IMR-90 (cell line): ENCODE measurements at regions not wholly inside any gene's neighbourhood (a gene's known extent, or its start where the extent isn't known, plus 50 kb on each side); places are given as distances from the start of the nearest gene placed in this dataset.

Source experiments
- ATAC-seq: fragments of 200-7000 bp; cut with Tn5 transposase; 2 replicates; pipeline ENCODE4 v1.9.1; 2020; ENCODE audit warnings: low read depth, mild to moderate bottlenecking, moderate library complexity
- BruUV-seq: library from RNA; stranded (reverse); fragments of 400-500 nt; replicated peaks from 2 replicates; lab custom pipeline; 2021; lab: Mats Ljungman, UMichigan
- CTCF ChIA-PET: fragments of 300-600 bp; formaldehyde crosslinking; extraction: SDS; loops from one replicate; lab custom pipeline; 2021; ENCODE audit warnings: antibody characterized with exemption; lab: Yijun Ruan, JAX
- POLR2A ChIA-PET: fragments of 300-600 bp; sonication (Branson Sonifier 250); formaldehyde crosslinking; loops from one replicate; lab custom pipeline; 2022; ENCODE audit warnings: antibody characterized with exemption; ENCODE audit not compliant: unreplicated experiment; lab: Charles Lee
- DNase-seq: peaks from one replicate; pipeline ENCODE4 v3.0.0; 2013
- H2AFZ ChIP-seq: replicated peaks from 2 replicates; pipeline ENCODE3; 2013; ENCODE audit warnings: low read length, mild to moderate bottlenecking; ENCODE audit not compliant: poor library complexity
- H2AK5ac ChIP-seq: 2 replicates; pipeline ENCODE4 v1.6.1; 2013; ENCODE audit warnings: low read depth, low read length, inconsistent platforms
- H2AK9ac ChIP-seq: replicated peaks from 2 replicates; pipeline ENCODE3; 2013; ENCODE audit warnings: mild to moderate bottlenecking, low read depth, low read length, moderate library complexity; ENCODE audit not compliant: poor library complexity
- H2BK120ac ChIP-seq: 2 replicates; pipeline ENCODE4 v1.6.1; 2013; ENCODE audit warnings: low read depth, low read length, inconsistent platforms
- H2BK15ac ChIP-seq: 3 replicates; pipeline ENCODE4 v1.6.1; 2013; ENCODE audit warnings: low read depth, low read length, inconsistent platforms
- H2BK20ac ChIP-seq: 2 replicates; pipeline ENCODE4 v1.6.1; 2013; ENCODE audit warnings: low read depth, mild to moderate bottlenecking, inconsistent platforms, low read length, moderate library complexity
- H2BK5ac ChIP-seq: 2 replicates; pipeline ENCODE4 v1.6.1; 2013; ENCODE audit warnings: mild to moderate bottlenecking, low read depth, low read length, inconsistent platforms; ENCODE audit not compliant: poor library complexity, severe bottlenecking
- H3K14ac ChIP-seq: replicated peaks from 2 replicates; pipeline ENCODE4 v1.6.1; 2013; ENCODE audit warnings: low read depth, low read length, inconsistent platforms
- H3K18ac ChIP-seq: 2 replicates; pipeline ENCODE4 v1.6.1; 2013; ENCODE audit warnings: low read depth, low read length, control low read depth
- H3K23ac ChIP-seq: 2 replicates; pipeline ENCODE4 v1.6.1; 2013; ENCODE audit warnings: low read depth, low read length, inconsistent platforms
- H3K27ac ChIP-seq: 2 replicates; pipeline ENCODE4 v1.5.1; 2013; ENCODE audit warnings: mild to moderate bottlenecking, control low read depth, low read length; ENCODE audit not compliant: insufficient read depth
- H3K27me3 ChIP-seq: 2 replicates; pipeline ENCODE4 v1.6.1; 2013; ENCODE audit warnings: low read length; ENCODE audit not compliant: control insufficient read depth, insufficient read depth
- H3K36me3 ChIP-seq: 2 replicates; pipeline ENCODE4 v1.6.1; 2013; ENCODE audit warnings: low read length, mixed read lengths; ENCODE audit not compliant: control insufficient read depth, insufficient read depth
- H3K4ac ChIP-seq: 2 replicates; pipeline ENCODE4 v1.6.1; 2013; ENCODE audit warnings: low read depth, low read length, inconsistent platforms
- H3K4me1 ChIP-seq: 2 replicates; pipeline ENCODE4 v1.6.1; 2013; ENCODE audit warnings: low read length, mixed read lengths; ENCODE audit not compliant: control insufficient read depth, insufficient read depth
- H3K4me2 ChIP-seq: 2 replicates; pipeline ENCODE4 v1.6.1; 2013; ENCODE audit warnings: low read depth, mild to moderate bottlenecking, control low read depth, low read length, moderate library complexity
- H3K4me3 ChIP-seq: 2 replicates; pipeline ENCODE4 v1.5.1; 2013; ENCODE audit warnings: low read depth, mild to moderate bottlenecking, control low read depth, low read length, moderate library complexity; ENCODE audit not compliant: insufficient read depth
- H3K56ac ChIP-seq: 2 replicates; pipeline ENCODE4 v1.6.1; 2013; ENCODE audit warnings: low read length, inconsistent platforms; ENCODE audit not compliant: insufficient read depth; ENCODE audit errors: extremely low read depth
- H3K79me1 ChIP-seq, 2 experiments: 2 replicates each; pipeline ENCODE4 v1.6.1; 2013; ENCODE audit warnings: low read length in 2 of 2, inconsistent platforms in 1 of 2, low read depth in 1 of 2
- H3K9ac ChIP-seq: 2 replicates; pipeline ENCODE4 v1.6.1; 2013; ENCODE audit warnings: low read depth, low read length, control low read depth
- H3K9me1 ChIP-seq: 2 replicates; pipeline ENCODE4 v1.6.1; 2013; ENCODE audit warnings: low read length, inconsistent platforms; ENCODE audit not compliant: insufficient read depth
- H3K9me3 ChIP-seq: 2 replicates; pipeline ENCODE4 v1.6.1; 2013; ENCODE audit warnings: low read length; ENCODE audit not compliant: control insufficient read depth, insufficient read depth
- H4K20me1 ChIP-seq: 2 replicates; pipeline ENCODE4 v1.6.1; 2013; ENCODE audit warnings: low read length, inconsistent platforms; ENCODE audit not compliant: insufficient read depth
- H4K5ac ChIP-seq: 2 replicates; pipeline ENCODE4 v1.6.1; 2013; ENCODE audit warnings: mild to moderate bottlenecking, low read depth, low read length, control low read depth
- H4K8ac ChIP-seq, 2 experiments: 2 replicates each; pipeline ENCODE4 v1.6.1; 2013; ENCODE audit warnings: low read depth in 2 of 2, low read length in 2 of 2, control low read depth in 1 of 2, inconsistent platforms in 1 of 2
- H4K91ac ChIP-seq: 2 replicates; pipeline ENCODE4 v1.6.1; 2013; ENCODE audit warnings: low read depth, low read length, inconsistent platforms; ENCODE audit not compliant: insufficient read depth
- BHLHE40 ChIP-seq: fragments of 150-350 bp; IDR thresholded peaks from 2 replicates; pipeline ENCODE4 v1.6.1; 2016; ENCODE audit warnings: mild to moderate bottlenecking, low read depth, low read length
- CEBPB ChIP-seq: IDR thresholded peaks from 2 replicates; pipeline ENCODE4 v1.6.1; 2012; ENCODE audit warnings: low read depth, low read length, improper control_type of control experiment
- CTCF ChIP-seq: conservative IDR thresholded peaks from 2 replicates; pipeline ENCODE4 v1.5.1; 2012; ENCODE audit warnings: mild to moderate bottlenecking, low read depth, low read length, improper control_type of control experiment
- FOS ChIP-seq: fragments of 150-350 bp; IDR thresholded peaks from 2 replicates; pipeline ENCODE4 v1.6.1; 2016; ENCODE audit warnings: low read depth, low read length
- MAFK ChIP-seq: IDR thresholded peaks from 2 replicates; pipeline ENCODE4 v1.6.1; 2012; ENCODE audit warnings: low read depth, low read length, improper control_type of control experiment
- MXI1 ChIP-seq: IDR thresholded peaks from 2 replicates; pipeline ENCODE4 v1.6.1; 2012; ENCODE audit warnings: low read depth, mild to moderate bottlenecking, low read length, moderate library complexity, borderline replicate concordance
- RCOR1 ChIP-seq: IDR thresholded peaks from 2 replicates; pipeline ENCODE4 v1.6.1; 2012; ENCODE audit warnings: mild to moderate bottlenecking, low read length, improper control_type of control experiment; ENCODE audit not compliant: insufficient replicate concordance
- RFX5 ChIP-seq: IDR thresholded peaks from 2 replicates; pipeline ENCODE4 v1.8.0; 2012; ENCODE audit warnings: low read depth, mild to moderate bottlenecking, low read length, moderate library complexity
- SMC3 ChIP-seq: fragments of 150-350 bp; IDR thresholded peaks from 2 replicates; pipeline ENCODE4 v1.6.1; 2016; ENCODE audit warnings: low read depth, mild to moderate bottlenecking, antibody characterized with exemption, low read length, moderate library complexity
- WGBS, 2 experiments: methylation state at CpG; one replicate each; pipeline versions ENCODE4 v1.1.5 to v1.1.7; 2013; ENCODE audit warnings: missing lambda C conversion rate in 2 of 2; ENCODE audit not compliant: insufficient read length in 1 of 2; ENCODE audit errors: extremely low coverage in 2 of 2; 5-methylcytosine and 5-hydroxymethylcytosine counted together
- dilution Hi-C: fragments of 300-500 bp; cut with HindIII; formaldehyde crosslinking; loops from one replicate; pipeline ENCODE4 v1.14.3; 2018; ENCODE audit warnings: low sequenced_read_pairs; ENCODE audit not compliant: unreplicated experiment
- in situ Hi-C: fragments of 300-500 bp; cut with MboI; formaldehyde crosslinking; loops from 3 replicates; pipeline ENCODE4 v1.14.3; 2019; ENCODE audit warnings: low sequenced_read_pairs, inconsistent platforms, mixed read lengths
- intact Hi-C: fragments of 100-400 bp; cut with micrococcal nuclease; formaldehyde crosslinking; loops from 2 replicates; pipeline ENCODE4 v1.10.0; 2022

DNA sequence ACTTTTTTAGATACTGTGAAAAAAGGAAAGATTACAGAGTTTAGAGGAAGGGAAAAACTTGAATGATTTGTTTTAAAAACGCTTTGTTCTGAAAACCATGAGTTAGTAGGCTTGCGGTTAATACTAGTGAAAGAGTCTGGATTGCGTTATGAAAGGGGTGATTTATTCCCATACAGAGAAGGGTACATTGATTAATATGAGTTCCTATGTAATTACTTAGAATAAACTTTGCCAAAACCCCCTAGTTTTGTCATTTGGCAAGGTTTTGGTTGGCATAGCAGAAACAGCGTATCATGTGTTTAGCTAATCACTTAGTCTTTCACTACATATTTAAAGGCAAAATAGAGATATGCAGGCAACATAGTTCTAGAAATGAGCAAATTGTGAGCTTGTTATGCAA is 91.2 kb upstream of the POT1 start:
- ChIA-PET CTCF (no interaction called here), POLR2A (no interaction called here)
- dilution Hi-C loops (no loop called here), in situ Hi-C loops (no loop called here), intact Hi-C loops (no loop called here)
- no peak overlapping the region for H3K56ac ChIP-seq
- no peaks in the 10 kb centered on the region for H3K36me3 ChIP-seq
- DNase-seq (no peak), ATAC-seq (no peak)
- no peak for TF ChIP-seq CTCF
- no peak for TF ChIP-seq RCOR1
- no peak for TF ChIP-seq SMC3
- TF ChIP-seq MXI1: no peak
- TF ChIP-seq BHLHE40: no peak
- no peak for TF ChIP-seq MAFK
- no peak for TF ChIP-seq FOS
- no peak for TF ChIP-seq CEBPB
- TF ChIP-seq RFX5: no peak
- no peaks in the 10 kb centered on the region for H3K9me1 ChIP-seq
- H3K14ac ChIP-seq: no peak overlapping the region
- H3K4ac ChIP-seq: no peak overlapping the region
- no peak overlapping the region for H3K18ac ChIP-seq
- no peak overlapping the region for H2BK15ac ChIP-seq
- no peak overlapping the region for H4K91ac ChIP-seq
- no peak overlapping the region for H3K9ac ChIP-seq
- H4K20me1 ChIP-seq: no peaks in the 10 kb centered on the region
- H3K4me1 ChIP-seq: no peaks in the 10 kb centered on the region
- no peak overlapping the region for H2AFZ ChIP-seq
- no peak overlapping the region for H2AK5ac ChIP-seq
- H2BK20ac ChIP-seq: no peak overlapping the region
- H4K8ac ChIP-seq: no peak overlapping the region
- WGBS, 2 experiments: no CpG with 5 or more reads among the region's 4 CpGs
- no TSS peak for BruUV-seq
- no peak overlapping the region for H3K4me3 ChIP-seq
- no peaks in the 10 kb centered on the region for H3K9me3 ChIP-seq
- H3K27ac ChIP-seq: no peak overlapping the region
- no peaks in the 10 kb centered on the region for H3K79me1 ChIP-seq
- no peaks in the 10 kb centered on the region for H3K27me3 ChIP-seq
- H2AK9ac ChIP-seq: no peak overlapping the region
- H2BK5ac ChIP-seq: no peak overlapping the region
- no peak overlapping the region for H4K5ac ChIP-seq
- H3K4me2 ChIP-seq: no peak overlapping the region
- no peak overlapping the region for H3K23ac ChIP-seq
- H2BK120ac ChIP-seq: no peak overlapping the region
